Kidney epithelial cell (primary cell): ENCODE measurements at regions not wholly inside any gene's neighbourhood (a gene's known extent, or its start where the extent isn't known, plus 50 kb on each side); places are given as distances from the start of the nearest gene placed in this dataset.

Source experiments
- DNase-seq: peaks from one replicate; pipeline ENCODE4 v3.0.0-alpha.2; 2010; ENCODE audit warnings: low read depth
- H3K27me3 ChIP-seq: 2 replicates; pipeline ENCODE4 v1.6.0; 2011; ENCODE audit warnings: low read length; ENCODE audit not compliant: control insufficient read depth, insufficient read depth
- H3K36me3 ChIP-seq: 2 replicates; pipeline ENCODE4 v1.5.1; 2011; ENCODE audit warnings: low read length; ENCODE audit not compliant: control insufficient read depth, insufficient read depth
- H3K4me3 ChIP-seq: 2 replicates; pipeline ENCODE4 v1.5.1; 2011; ENCODE audit warnings: low read depth, mild to moderate bottlenecking, control low read depth, low read length
- TF ChIP-seq, protein P1 (sequence below): IDR thresholded peaks from 2 replicates; pipeline ENCODE4 v1.5.1; 2011; ENCODE audit warnings: mild to moderate bottlenecking, moderate library complexity, low read length, control low read depth, inconsistent platforms; ENCODE audit not compliant: insufficient read depth, poor library complexity, severe bottlenecking

- TF ChIP-seq, protein P1, sequence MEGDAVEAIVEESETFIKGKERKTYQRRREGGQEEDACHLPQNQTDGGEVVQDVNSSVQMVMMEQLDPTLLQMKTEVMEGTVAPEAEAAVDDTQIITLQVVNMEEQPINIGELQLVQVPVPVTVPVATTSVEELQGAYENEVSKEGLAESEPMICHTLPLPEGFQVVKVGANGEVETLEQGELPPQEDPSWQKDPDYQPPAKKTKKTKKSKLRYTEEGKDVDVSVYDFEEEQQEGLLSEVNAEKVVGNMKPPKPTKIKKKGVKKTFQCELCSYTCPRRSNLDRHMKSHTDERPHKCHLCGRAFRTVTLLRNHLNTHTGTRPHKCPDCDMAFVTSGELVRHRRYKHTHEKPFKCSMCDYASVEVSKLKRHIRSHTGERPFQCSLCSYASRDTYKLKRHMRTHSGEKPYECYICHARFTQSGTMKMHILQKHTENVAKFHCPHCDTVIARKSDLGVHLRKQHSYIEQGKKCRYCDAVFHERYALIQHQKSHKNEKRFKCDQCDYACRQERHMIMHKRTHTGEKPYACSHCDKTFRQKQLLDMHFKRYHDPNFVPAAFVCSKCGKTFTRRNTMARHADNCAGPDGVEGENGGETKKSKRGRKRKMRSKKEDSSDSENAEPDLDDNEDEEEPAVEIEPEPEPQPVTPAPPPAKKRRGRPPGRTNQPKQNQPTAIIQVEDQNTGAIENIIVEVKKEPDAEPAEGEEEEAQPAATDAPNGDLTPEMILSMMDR = no peak
- Histone ChIP-seq H3K4me3 (no peak overlapping the region), H3K36me3 (no peaks in the 10 kb centered on the region), H3K27me3 (no peaks in the 10 kb centered on the region)
- no peak for DNase-seq
These were observed 313.5 kb upstream of the TBL1XR1 start for GRCh38 chr3:177510693-177511216.

DNA sequence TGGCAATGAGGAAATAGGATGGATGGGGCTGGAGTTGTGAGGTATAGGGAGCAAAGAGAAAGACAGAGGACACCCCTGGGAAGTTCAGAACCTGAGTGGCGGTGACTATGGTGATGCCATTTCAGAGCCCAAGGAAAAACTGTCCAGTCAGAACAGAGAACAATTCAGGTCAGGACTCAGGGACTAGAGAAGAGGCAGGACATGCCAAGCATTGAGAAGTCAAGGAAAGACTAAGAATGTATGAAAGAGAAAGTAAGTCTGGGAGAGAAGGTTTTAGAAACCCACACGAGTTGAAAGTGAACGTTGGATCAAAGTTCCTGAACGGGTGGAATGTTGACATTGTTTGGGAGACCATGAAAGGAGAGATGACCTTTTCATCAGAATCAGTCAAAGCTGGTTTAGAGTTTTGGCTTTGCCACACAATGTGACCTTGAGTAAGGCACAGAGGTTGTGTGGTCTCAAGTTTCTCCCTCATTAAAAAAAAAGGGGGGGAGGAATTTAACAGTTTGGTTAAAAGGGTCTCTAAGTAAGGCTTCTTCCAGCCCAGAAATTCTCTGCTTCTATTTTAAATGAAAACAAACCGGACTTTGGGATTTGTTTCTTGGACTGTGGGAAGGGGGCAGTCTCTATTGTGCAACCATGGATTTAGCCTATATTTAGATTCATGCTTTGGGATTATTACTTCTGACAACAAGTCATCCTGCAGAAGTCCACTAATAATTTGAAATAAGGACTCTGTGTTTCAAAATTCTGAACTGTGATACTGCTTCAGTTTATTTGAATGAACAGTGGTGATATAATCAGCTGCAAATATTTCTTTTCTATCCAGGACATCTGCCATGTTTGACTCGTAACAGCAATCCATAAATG lies 315.9 kb upstream of the TBL1XR1 start:
- DNase-seq = no peak

DNA sequence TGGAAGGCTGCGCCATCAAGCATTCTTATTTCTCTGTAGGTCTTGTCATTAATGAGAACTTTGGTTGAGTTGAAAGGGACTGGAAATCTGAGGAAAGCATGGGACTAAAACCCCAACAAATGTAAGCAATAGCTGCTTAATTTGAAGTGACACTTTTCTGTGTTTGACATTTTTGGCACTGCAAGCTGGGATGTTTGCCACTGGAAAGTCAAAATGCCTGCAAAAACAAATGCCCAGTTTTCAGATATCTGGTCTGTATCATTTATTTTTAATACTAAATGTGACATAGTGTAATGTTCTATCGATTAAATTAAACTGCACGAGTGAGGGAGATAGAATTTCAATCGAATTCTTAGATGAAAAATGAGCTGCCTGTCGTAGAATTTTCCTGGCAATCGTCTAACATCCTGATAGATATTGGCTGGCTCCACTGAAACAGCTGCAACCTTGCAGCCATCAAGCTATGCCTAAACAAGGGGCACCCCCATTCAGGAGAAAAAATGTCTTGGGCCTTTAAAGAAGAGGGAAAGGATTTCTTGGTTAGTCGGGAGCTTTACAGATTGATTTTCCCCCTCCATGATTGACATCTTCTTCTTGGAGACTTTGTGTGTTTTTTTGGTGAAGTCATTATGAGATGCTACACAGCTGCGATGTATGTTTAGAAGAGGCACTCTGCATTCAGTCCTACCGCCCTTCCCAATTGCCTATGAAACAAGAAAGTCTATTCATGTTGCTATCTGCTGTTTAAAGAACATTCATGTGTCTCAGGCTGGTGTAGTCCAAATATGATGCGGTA lies 316.7 kb upstream of the TBL1XR1 start:
- no peaks in the 10 kb centered on the region for H3K36me3 ChIP-seq
- H3K4me3 ChIP-seq = no peak overlapping the region
- no peaks in the 10 kb centered on the region for H3K27me3 ChIP-seq
- TF ChIP-seq, protein P1 = no peak
- no peak for DNase-seq

More for the DNA sequence above, 315.9 kb upstream of the TBL1XR1 start:
- Histone ChIP-seq H3K36me3 (no peaks in the 10 kb centered on the region), H3K4me3 (no peak overlapping the region), H3K27me3 (no peaks in the 10 kb centered on the region)
- TF ChIP-seq, protein P1 = no peak

DNA sequence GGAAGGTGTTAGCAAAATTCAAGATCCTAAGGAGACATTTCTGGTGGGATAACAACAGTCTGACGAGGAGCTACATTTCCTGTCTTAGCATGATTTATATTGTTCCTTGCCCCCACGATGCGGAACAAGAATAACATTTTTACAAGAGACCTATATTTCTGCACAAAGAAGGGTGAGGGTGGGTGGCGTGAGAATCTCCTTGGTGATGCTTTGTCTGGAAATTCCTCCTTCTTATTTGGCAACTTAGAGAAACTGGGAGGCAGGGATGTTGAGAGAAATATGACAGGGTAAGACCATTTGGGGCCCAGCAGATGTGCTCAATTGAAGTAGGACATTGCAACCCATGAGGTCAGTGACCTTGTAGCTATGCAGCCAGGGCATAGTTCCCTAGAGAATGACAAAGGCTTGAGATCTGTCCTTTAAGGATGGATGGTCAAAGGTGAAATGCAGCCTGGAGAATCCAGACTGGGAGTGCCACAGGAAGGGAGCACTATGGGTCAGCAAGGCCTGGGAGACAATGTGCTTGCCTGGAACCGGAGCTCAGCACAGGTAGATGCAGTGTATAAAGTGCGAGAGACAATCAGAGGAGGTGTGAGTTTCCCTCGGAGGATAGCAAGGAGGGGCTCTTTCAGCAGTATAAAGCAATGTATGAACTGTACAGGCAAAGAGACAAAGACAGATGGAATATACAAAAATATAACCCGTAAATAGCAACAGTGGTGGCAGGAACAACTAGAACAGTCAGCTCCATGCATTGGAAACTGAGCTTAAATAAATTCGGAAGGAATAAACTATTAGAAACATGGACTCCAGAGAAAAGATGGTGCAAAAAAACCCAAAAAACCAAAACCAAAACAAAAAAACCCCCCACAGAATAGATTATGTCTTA lies 317.6 kb upstream of the TBL1XR1 start:
- TF ChIP-seq, protein P1 = no peak
- no peaks in the 10 kb centered on the region for H3K27me3 ChIP-seq
- no peaks in the 10 kb centered on the region for H3K36me3 ChIP-seq
- no peak overlapping the region for H3K4me3 ChIP-seq
- no peak for DNase-seq

DNA sequence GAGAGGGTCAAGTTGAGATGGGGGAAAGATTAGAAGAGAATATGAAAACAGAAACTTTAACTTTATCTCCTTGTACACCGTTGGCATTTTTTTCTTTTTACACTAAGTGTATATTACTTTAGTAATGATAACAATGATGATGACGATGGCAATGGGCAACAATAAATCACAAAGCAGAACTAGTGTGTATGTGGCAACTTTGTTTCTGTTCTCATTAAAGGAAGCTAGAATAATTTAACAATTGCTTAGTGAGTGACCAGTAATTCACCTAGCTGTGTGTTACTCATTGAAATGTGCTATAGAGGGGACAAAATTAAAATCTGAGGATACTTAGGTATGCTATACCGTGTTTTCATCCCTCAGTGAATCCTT lies 318.5 kb upstream of the TBL1XR1 start:
- H3K4me3 ChIP-seq = no peak overlapping the region
- no peak for DNase-seq
- H3K27me3 ChIP-seq = no peaks in the 10 kb centered on the region
- H3K36me3 ChIP-seq = no peaks in the 10 kb centered on the region
- TF ChIP-seq, protein P1 = no peak
